T-cell (primary cell): ENCODE measurements at regions not wholly inside any gene's neighbourhood (a gene's known extent, or its start where the extent isn't known, plus 50 kb on each side); places are given as distances from the start of the nearest gene placed in this dataset.

Experiments
- ATAC-seq, 4 experiments: fragments of 200-7000 bp in 3 of 4; fragments of 150-1000 bp in 1 of 4; cut with Tn5 transposase; replicated peaks in 1 of 4; 1 replicate in 3 of 4; 2 replicates in 1 of 4; pipeline ENCODE4 v1.10.0; 2021; ENCODE audit warnings: moderate library complexity in 3 of 4, mild to moderate bottlenecking in 2 of 4, moderate number of reproducible peaks in 1 of 4
- CTCF ChIA-PET, 2 donors: fragments of 300-600 bp; sonication (Branson Sonifier 250); formaldehyde crosslinking; loops; one replicate each; lab custom pipeline; 2022; ENCODE audit warnings: antibody characterized with exemption in 2 of 2; lab: Charles Lee
- POLR2A ChIA-PET, 2 donors: fragments of 300-600 bp; sonication (Branson Sonifier 250); formaldehyde crosslinking; loops; one replicate each; lab custom pipeline; 2022; ENCODE audit warnings: antibody characterized with exemption in 2 of 2; lab: Charles Lee
- DNase-seq, 35 experiments: peaks; one replicate each; pipeline versions ENCODE4 v3.0.0 to v3.0.0-alpha.2; 2013 to 2023
- H3K27ac ChIP-seq: one replicate; pipeline ENCODE4 v1.5.1; 2013; ENCODE audit warnings: low read length
- H3K27me3 ChIP-seq, 2 experiments: replicated peaks in 1 of 2; 1 replicate in 1 of 2; 2 replicates in 1 of 2; pipeline versions ENCODE4 v1.6.1 to v1.7.0; 2013; ENCODE audit warnings: low read length in 1 of 2, mixed read lengths in 1 of 2; ENCODE audit not compliant: control insufficient read depth in 2 of 2, insufficient read depth in 2 of 2; ENCODE audit errors: extremely low read depth in 1 of 2
- H3K36me3 ChIP-seq, 2 donors: 1 replicate in 1 of 2; 2 replicates in 1 of 2; pipeline versions ENCODE4 v1.6.1 to v1.7.0; 2013; ENCODE audit warnings: low read length in 1 of 2; ENCODE audit not compliant: control insufficient read depth in 2 of 2, insufficient read depth in 1 of 2; ENCODE audit errors: extremely low read depth in 1 of 2
- H3K4me1 ChIP-seq, 2 experiments: 1 replicate in 1 of 2; 2 replicates in 1 of 2; pipeline versions ENCODE4 v1.6.1 to v1.7.0; 2013; ENCODE audit warnings: low read length in 2 of 2, mixed read lengths in 1 of 2; ENCODE audit not compliant: insufficient read depth in 2 of 2, control insufficient read depth in 1 of 2; ENCODE audit errors: extremely low read depth in 1 of 2
- H3K4me3 ChIP-seq, 2 donors: 1 replicate in 1 of 2; 2 replicates in 1 of 2; pipeline versions ENCODE4 v1.5.1 to v1.7.0; 2013; ENCODE audit warnings: mild to moderate bottlenecking in 2 of 2, low read length in 1 of 2, moderate library complexity in 1 of 2; ENCODE audit not compliant: control insufficient read depth in 1 of 2; ENCODE audit errors: extremely low read depth in 1 of 2
- H3K9me3 ChIP-seq: 2 replicates; pipeline ENCODE4 v1.7.0; 2013
- H3K27ac Mint-ChIP-seq, 2 donors: one replicate each; pipeline ENCODE4 v1.8.0; 2020 to 2021; ENCODE audit warnings: mild to moderate bottlenecking in 2 of 2, mixed read lengths in 2 of 2
- H3K27me3 Mint-ChIP-seq, 2 donors: one replicate each; pipeline ENCODE4 v1.8.0; 2021 to 2022; ENCODE audit warnings: mixed read lengths in 2 of 2
- H3K36me3 Mint-ChIP-seq: one replicate; pipeline ENCODE4 v1.8.0; 2021; ENCODE audit warnings: mixed read lengths
- H3K4me1 Mint-ChIP-seq, 3 donors: one replicate each; pipeline ENCODE4 v1.8.0; 2020 to 2022; ENCODE audit warnings: mixed read lengths in 3 of 3, mild to moderate bottlenecking in 1 of 3
- H3K4me3 Mint-ChIP-seq, 3 donors: one replicate each; pipeline ENCODE4 v1.8.0; 2020 to 2022; ENCODE audit warnings: mild to moderate bottlenecking in 3 of 3, mixed read lengths in 3 of 3, moderate library complexity in 3 of 3
- H3K9me3 Mint-ChIP-seq, 3 donors: one replicate each; pipeline ENCODE4 v1.8.0; 2020 to 2022; ENCODE audit warnings: mixed read lengths in 3 of 3
- WGBS: methylation state at CpG from one replicate; pipeline ENCODE4 v1.1.5; 2013; ENCODE audit warnings: missing lambda C conversion rate; ENCODE audit not compliant: insufficient coverage; 5-methylcytosine and 5-hydroxymethylcytosine counted together

DNA sequence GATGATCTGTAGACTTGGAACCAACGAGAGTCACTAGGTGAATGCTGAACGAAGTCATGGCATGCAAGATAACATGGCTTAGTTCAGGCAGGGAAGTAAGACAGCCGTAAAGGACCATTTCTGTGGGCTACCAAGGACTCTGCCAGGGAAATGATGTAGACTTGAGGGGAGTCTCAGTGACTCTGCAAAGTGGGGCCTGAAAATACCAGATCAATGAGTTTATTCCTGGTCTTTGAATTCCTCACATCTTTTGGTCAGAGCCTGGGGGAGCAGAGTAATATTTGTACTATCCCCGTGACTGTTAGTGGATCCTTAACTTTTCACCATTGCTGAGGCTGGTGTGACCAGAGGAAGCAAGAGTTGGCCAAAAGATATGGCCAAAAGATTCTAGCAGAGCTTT is 60.7 kb upstream of the INHBA start:
- CTCF ChIA-PET, result no interaction called here
- no peaks in the 10 kb centered on the region for H3K27me3 Mint-ChIP-seq
- H3K4me1 ChIP-seq, result no peaks in the 10 kb centered on the region
- DNase-seq (no peak), ATAC-seq (no peak)
- WGBS, result 90% methylated on average over 4 of the region's 4 CpGs
- no peaks in the 10 kb centered on the region for H3K4me1 Mint-ChIP-seq
- H3K9me3 ChIP-seq, result no peaks in the 10 kb centered on the region
- H3K4me3 Mint-ChIP-seq, result no peak overlapping the region
- H3K27ac ChIP-seq, result no peak overlapping the region
- peaks cover 0 to 18% (median 0%) of the 10 kb centered on the region in 3 donors for H3K9me3 Mint-ChIP-seq
- H3K36me3 Mint-ChIP-seq, result no peaks in the 10 kb centered on the region
- H3K36me3 ChIP-seq, result no peaks in the 10 kb centered on the region
- POLR2A ChIA-PET, result no interaction called here
- no peaks in the 10 kb centered on the region for H3K27me3 ChIP-seq
- H3K27ac Mint-ChIP-seq, result no peak overlapping the region
- H3K4me3 ChIP-seq, result no peak overlapping the region

DNA sequence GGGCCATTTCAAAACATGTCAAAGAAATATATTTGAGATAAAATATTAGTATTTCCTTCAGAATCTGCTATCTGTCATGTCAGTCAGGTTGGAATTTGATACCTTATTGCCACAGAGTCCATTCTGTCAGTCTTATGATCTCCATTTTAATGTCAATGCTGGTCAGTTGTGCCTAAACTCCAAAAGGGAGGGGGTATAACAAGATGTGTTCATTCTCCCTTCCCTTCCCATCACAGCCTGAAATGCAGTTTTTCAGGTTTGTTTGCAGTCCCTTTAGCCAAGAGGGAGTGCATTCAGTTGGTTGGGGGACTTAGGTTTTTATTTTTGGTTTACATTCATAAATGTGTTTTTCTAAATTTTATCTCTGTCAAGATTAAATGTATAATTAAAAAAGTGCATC is 59.8 kb upstream of the INHBA start:
- Histone ChIP-seq H3K4me1 (no peaks in the 10 kb centered on the region), H3K36me3 (no peaks in the 10 kb centered on the region), H3K27ac (no peak overlapping the region), H3K4me3 (no peak overlapping the region), H3K9me3 (no peaks in the 10 kb centered on the region), H3K27me3 (no peaks in the 10 kb centered on the region)
- CTCF ChIA-PET, result no interaction called here
- H3K9me3 Mint-ChIP-seq, result peaks cover 0 to 18% (median 0%) of the 10 kb centered on the region in 3 donors
- no peak for DNase-seq
- POLR2A ChIA-PET, result no interaction called here
- no peaks in the 10 kb centered on the region for H3K4me1 Mint-ChIP-seq
- H3K27ac Mint-ChIP-seq, result no peak overlapping the region
- ATAC-seq, result no peak
- no peaks in the 10 kb centered on the region for H3K27me3 Mint-ChIP-seq
- H3K36me3 Mint-ChIP-seq, result no peaks in the 10 kb centered on the region
- no peak overlapping the region for H3K4me3 Mint-ChIP-seq

DNA sequence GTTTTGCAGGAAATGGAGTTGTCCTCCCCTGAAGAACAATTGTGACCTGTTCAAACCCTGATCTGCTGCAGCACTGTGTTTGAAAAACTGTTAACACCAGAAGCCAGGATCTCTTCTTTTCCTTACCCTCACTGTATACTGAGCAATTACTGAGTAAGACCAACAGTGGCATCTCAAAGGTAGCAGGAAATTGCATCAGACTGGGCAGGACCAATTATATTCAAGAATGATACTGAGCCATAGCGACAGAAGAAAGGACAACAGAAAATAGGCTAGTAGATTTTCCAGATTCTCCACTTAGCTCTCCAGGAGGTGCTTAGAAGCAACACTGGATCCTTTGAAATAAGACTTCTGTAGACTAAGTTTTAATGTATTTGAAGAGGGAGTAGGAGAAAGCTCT is 57.4 kb upstream of the INHBA start:
- Mint-ChIP-seq H3K27me3 (no peaks in the 10 kb centered on the region), H3K9me3 (peaks cover 0 to 22% (median 2%) of the 10 kb centered on the region in 3 donors), H3K27ac (no peak overlapping the region), H3K4me1 (no peaks in the 10 kb centered on the region), H3K4me3 (no peak overlapping the region), H3K36me3 (no peaks in the 10 kb centered on the region)
- ChIA-PET CTCF (no interaction called here), POLR2A (no interaction called here)
- DNase-seq, result no peak
- no CpG with 5 or more reads among the region's 1 CpG for WGBS
- Histone ChIP-seq H3K27me3 (no peaks in the 10 kb centered on the region), H3K9me3 (no peaks in the 10 kb centered on the region), H3K4me1 (no peaks in the 10 kb centered on the region), H3K27ac (no peak overlapping the region), H3K4me3 (no peak overlapping the region), H3K36me3 (no peaks in the 10 kb centered on the region)
- no peak for ATAC-seq

DNA sequence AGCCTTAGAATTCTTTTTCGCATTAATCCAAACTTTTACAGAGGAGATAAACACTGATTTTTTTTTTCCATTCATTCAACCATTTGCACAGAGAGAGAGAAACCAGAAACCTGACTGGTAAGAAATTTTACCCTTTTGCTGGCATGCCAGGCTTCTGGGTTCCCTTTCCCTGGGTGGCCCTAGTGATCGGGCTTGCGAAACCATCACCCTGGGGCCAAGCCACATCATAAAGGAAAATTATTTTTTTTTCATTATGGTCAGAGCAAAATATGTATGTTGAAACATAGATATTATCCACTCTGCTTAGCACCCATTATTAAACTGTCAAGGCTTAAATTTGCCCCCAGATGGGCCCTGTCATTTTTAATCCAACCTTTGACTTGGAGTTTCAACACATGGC is 55.4 kb upstream of the INHBA start:
- Histone ChIP-seq H3K9me3 (no peaks in the 10 kb centered on the region), H3K27ac (no peak overlapping the region), H3K27me3 (no peaks in the 10 kb centered on the region), H3K4me1 (no peaks in the 10 kb centered on the region), H3K4me3 (no peak overlapping the region), H3K36me3 (no peaks in the 10 kb centered on the region)
- Mint-ChIP-seq H3K27ac (no peak overlapping the region), H3K4me3 (no peak overlapping the region), H3K4me1 (no peaks in the 10 kb centered on the region), H3K9me3 (peaks cover 2 to 21% (median 4%) of the 10 kb centered on the region in 3 donors), H3K27me3 (no peaks in the 10 kb centered on the region), H3K36me3 (no peaks in the 10 kb centered on the region)
- no CpG with 5 or more reads among the region's 3 CpGs for WGBS
- DNase-seq (no peak), ATAC-seq (no peak)
- CTCF ChIA-PET, result no interaction called here
- POLR2A ChIA-PET, result no interaction called here

DNA sequence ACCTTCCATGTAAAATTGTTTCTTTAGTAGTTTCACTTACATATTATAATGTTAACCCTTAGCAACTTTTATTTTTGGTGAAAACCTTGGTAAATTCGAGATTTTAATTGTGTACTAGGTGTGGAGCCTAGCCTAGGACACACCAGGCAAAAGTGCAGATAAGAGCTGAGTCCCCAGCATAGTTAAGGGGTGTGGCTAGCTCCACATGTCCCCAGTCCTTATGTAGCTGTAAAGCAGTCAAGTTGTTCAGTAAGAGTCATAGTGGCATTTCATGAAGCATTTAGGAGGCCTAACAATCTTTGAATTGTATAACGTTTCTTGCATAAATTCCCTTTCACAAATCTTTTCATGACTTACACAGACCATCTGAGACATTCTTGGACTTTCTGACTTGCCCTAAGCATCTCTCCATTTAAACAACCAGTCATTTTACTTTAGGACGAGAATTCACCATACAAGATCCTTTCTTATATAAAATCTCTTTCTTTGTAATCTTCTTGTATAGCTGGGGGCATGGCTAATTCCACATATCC is 53.8 kb upstream of the INHBA start:
- ATAC-seq, result no peak
- CTCF ChIA-PET, result no interaction called here

DNA sequence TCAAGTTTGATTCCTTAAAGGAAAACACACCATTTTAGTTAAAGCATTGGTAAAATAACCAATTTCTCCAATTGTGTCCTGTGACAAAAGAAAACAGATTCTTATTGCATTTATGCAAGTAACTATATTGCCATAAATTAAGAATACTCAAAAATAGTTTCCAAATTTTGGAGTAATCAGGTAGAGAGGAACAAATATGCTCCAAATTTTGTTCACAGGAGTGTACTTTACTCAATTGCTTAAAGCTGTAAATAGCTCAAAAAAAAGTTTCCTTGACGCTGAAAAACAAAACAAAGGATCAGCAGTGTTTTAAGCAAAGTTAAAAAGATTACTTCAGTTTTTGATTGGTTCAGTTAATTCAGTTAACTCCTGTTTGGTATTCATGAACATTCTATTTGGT is 52.2 kb upstream of the INHBA start:
- DNase-seq, result no peak
- Histone ChIP-seq H3K4me1 (no peaks in the 10 kb centered on the region), H3K27me3 (no peaks in the 10 kb centered on the region), H3K4me3 (no peak overlapping the region), H3K36me3 (no peaks in the 10 kb centered on the region), H3K9me3 (no peaks in the 10 kb centered on the region), H3K27ac (no peak overlapping the region)
- ATAC-seq, result no peak
- Mint-ChIP-seq H3K4me1 (no peaks in the 10 kb centered on the region), H3K27me3 (no peaks in the 10 kb centered on the region), H3K36me3 (no peaks in the 10 kb centered on the region), H3K4me3 (no peak overlapping the region), H3K27ac (no peak overlapping the region), H3K9me3 (peaks cover 2 to 11% (median 8%) of the 10 kb centered on the region in 3 donors)
- no CpG with 5 or more reads among the region's 1 CpG for WGBS
- ChIA-PET POLR2A (no interaction called here), CTCF (no interaction called here)

More for the DNA sequence above, 53.8 kb upstream of the INHBA start:
- Histone ChIP-seq H3K27ac (no peak overlapping the region), H3K4me1 (no peaks in the 10 kb centered on the region), H3K36me3 (no peaks in the 10 kb centered on the region), H3K9me3 (no peaks in the 10 kb centered on the region), H3K27me3 (no peaks in the 10 kb centered on the region), H3K4me3 (no peak overlapping the region)
- Mint-ChIP-seq H3K9me3 (peaks cover 2 to 12% (median 11%) of the 10 kb centered on the region in 3 donors), H3K36me3 (no peaks in the 10 kb centered on the region), H3K27ac (no peak overlapping the region), H3K4me1 (no peaks in the 10 kb centered on the region), H3K27me3 (no peaks in the 10 kb centered on the region), H3K4me3 (no peak overlapping the region)
- WGBS, result 50% methylated on average over 2 of the region's 3 CpGs
- POLR2A ChIA-PET, result no interaction called here
- no peak for DNase-seq

DNA sequence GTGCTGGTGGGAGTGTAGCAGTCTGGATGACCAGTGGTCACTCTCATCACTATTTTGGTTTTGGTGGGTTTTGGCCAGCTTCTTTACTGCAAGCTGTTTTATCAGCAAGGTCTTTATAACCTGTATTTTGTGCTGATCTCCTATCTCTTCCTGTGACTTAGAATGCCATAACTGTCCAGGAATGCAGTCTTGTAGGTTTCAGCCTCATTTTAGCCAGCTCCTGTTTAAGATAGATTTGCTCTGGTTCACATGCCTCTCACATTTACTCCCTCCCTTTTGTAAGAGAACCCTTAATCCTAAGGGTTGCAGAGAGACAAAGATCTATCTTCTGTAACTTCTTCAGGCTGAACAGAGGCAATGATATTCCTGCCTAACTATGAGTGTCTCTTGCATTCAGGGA is 51.2 kb upstream of the INHBA start:
- H3K4me1 Mint-ChIP-seq, result no peaks in the 10 kb centered on the region
- H3K27ac Mint-ChIP-seq, result no peak overlapping the region
- CTCF ChIA-PET, result no interaction called here
- POLR2A ChIA-PET, result no interaction called here
- DNase-seq, result no peak
- Histone ChIP-seq H3K36me3 (no peaks in the 10 kb centered on the region), H3K27ac (no peak overlapping the region), H3K9me3 (no peaks in the 10 kb centered on the region), H3K4me1 (no peaks in the 10 kb centered on the region), H3K4me3 (no peak overlapping the region), H3K27me3 (no peaks in the 10 kb centered on the region)
- H3K36me3 Mint-ChIP-seq, result no peaks in the 10 kb centered on the region
- ATAC-seq, result no peak
- H3K4me3 Mint-ChIP-seq, result no peak overlapping the region
- peaks cover 2 to 11% (median 8%) of the 10 kb centered on the region in 3 donors for H3K9me3 Mint-ChIP-seq
- no peaks in the 10 kb centered on the region for H3K27me3 Mint-ChIP-seq
